ENCODE measurements at regions not wholly inside any gene's neighbourhood (a gene's known extent, or its start where the extent isn't known, plus 50 kb on each side); places are given as distances from the start of the nearest gene placed in this dataset.

GRCh38 chr17:33653399-33653788, 360.3 kb upstream of the ASIC2 start:
- no peak overlapping the region for H3K4me3 Mint-ChIP-seq
- H3K9me3 Mint-ChIP-seq: no peaks in the 10 kb centered on the region
- H3K4me1 Mint-ChIP-seq: no peaks in the 10 kb centered on the region
- H3K27me3 Mint-ChIP-seq: peaks cover 0 to 3% of the 10 kb centered on the region in 2 donors
- H3K36me3 Mint-ChIP-seq: no peaks in the 10 kb centered on the region
- H3K27ac Mint-ChIP-seq: no peak overlapping the region
- ATAC-seq (replicated peaks): no peak
- DNase-seq: no peak

- Mint-ChIP-seq H3K36me3 (no peaks in the 10 kb centered on the region), H3K4me3 (no peak overlapping the region), H3K4me1 (no peaks in the 10 kb centered on the region), H3K9me3 (peaks cover 2 to 3% of the 10 kb centered on the region in 2 donors), H3K27ac (no peak overlapping the region), H3K27me3 (no peaks in the 10 kb centered on the region)
- ATAC-seq (replicated peaks) (no peak), DNase-seq (no peak)
These were observed 364.1 kb upstream of the ASIC2 start for GRCh38 chr17:33657181-33657580.

GRCh38 chr17:33661975-33662374, 368.9 kb upstream of the ASIC2 start:
- no peak overlapping the region for H3K4me3 Mint-ChIP-seq

GRCh38 chr17:33664116-33664840, 371.2 kb upstream of the ASIC2 start:
- no peak overlapping the region for H3K4me3 Mint-ChIP-seq
- H3K4me1 Mint-ChIP-seq: peaks cover 0 to 3% of the 10 kb centered on the region in 2 donors
- DNase-seq (no peak), ATAC-seq (replicated peaks) (no peak)
- H3K36me3 Mint-ChIP-seq: no peaks in the 10 kb centered on the region
- peaks cover 2 to 3% of the 10 kb centered on the region in 2 donors for H3K9me3 Mint-ChIP-seq
- H3K27me3 Mint-ChIP-seq: peaks cover 0 to 5% of the 10 kb centered on the region in 2 donors
- H3K27ac Mint-ChIP-seq: no peak overlapping the region

More at GRCh38 chr17:33661975-33662374, 368.9 kb upstream of the ASIC2 start:
- Mint-ChIP-seq H3K9me3 (peaks cover 2 to 3% of the 10 kb centered on the region in 2 donors), H3K27me3 (peaks cover 0 to 5% of the 10 kb centered on the region in 2 donors), H3K27ac (no peak overlapping the region), H3K36me3 (no peaks in the 10 kb centered on the region), H3K4me1 (no peaks in the 10 kb centered on the region)
- no peak for ATAC-seq (replicated peaks)
- no peak for DNase-seq

GRCh38 chr17:33667052-33667509, 374.0 kb upstream of the ASIC2 start:
- peak; percentile 77 to 80 for ATAC-seq (replicated peaks)
- Mint-ChIP-seq H3K4me3 (no peak overlapping the region), H3K9me3 (no peaks in the 10 kb centered on the region), H3K4me1 (peaks cover 0 to 3% of the 10 kb centered on the region in 2 donors), H3K27ac (peak overlapping the region; percentile 20), H3K27me3 (peaks cover 0 to 5% of the 10 kb centered on the region in 2 donors), H3K36me3 (no peaks in the 10 kb centered on the region)
- peak; percentile 32 for DNase-seq

GRCh38 chr17:33667671-33668070, 374.6 kb upstream of the ASIC2 start:
- peaks cover 0 to 3% of the 10 kb centered on the region in 2 donors for H3K4me1 Mint-ChIP-seq
- peaks cover 0 to 6% of the 10 kb centered on the region in 2 donors for H3K27me3 Mint-ChIP-seq
- ATAC-seq (replicated peaks) (peak; percentile 47 to 61), DNase-seq (no peak)
- no peak overlapping the region for H3K4me3 Mint-ChIP-seq
- H3K9me3 Mint-ChIP-seq: no peaks in the 10 kb centered on the region
- H3K27ac Mint-ChIP-seq: no peak overlapping the region
- no peaks in the 10 kb centered on the region for H3K36me3 Mint-ChIP-seq

- H3K27ac Mint-ChIP-seq: no peak overlapping the region
- H3K27me3 Mint-ChIP-seq: peaks cover 0 to 12% of the 10 kb centered on the region in 2 donors
- ATAC-seq (replicated peaks) (no peak), DNase-seq (no peak)
- peaks cover 0 to 3% of the 10 kb centered on the region in 2 donors for H3K4me1 Mint-ChIP-seq
- H3K4me3 Mint-ChIP-seq: no peak overlapping the region
- no peaks in the 10 kb centered on the region for H3K9me3 Mint-ChIP-seq
- H3K36me3 Mint-ChIP-seq: no peaks in the 10 kb centered on the region
These were observed 375.4 kb upstream of the ASIC2 start for GRCh38 chr17:33668516-33668915.

- Mint-ChIP-seq H3K4me3 (no peak overlapping the region), H3K27me3 (peaks cover 0 to 10% of the 10 kb centered on the region in 2 donors), H3K27ac (no peak overlapping the region), H3K9me3 (no peaks in the 10 kb centered on the region), H3K4me1 (peaks cover 0 to 3% of the 10 kb centered on the region in 2 donors), H3K36me3 (no peaks in the 10 kb centered on the region)
- DNase-seq: no peak
- no peak for ATAC-seq (replicated peaks)
These were observed 378.4 kb upstream of the ASIC2 start for GRCh38 chr17:33671491-33671890.

- peaks cover 0 to 10% of the 10 kb centered on the region in 2 donors for H3K27me3 Mint-ChIP-seq
- DNase-seq (no peak), ATAC-seq (replicated peaks) (peak; percentile 65 to 79)
- no peak overlapping the region for H3K27ac Mint-ChIP-seq
- H3K4me1 Mint-ChIP-seq: no peaks in the 10 kb centered on the region
- no peak overlapping the region for H3K4me3 Mint-ChIP-seq
- H3K36me3 Mint-ChIP-seq: no peaks in the 10 kb centered on the region
- no peaks in the 10 kb centered on the region for H3K9me3 Mint-ChIP-seq
These were observed 381.6 kb upstream of the ASIC2 start for GRCh38 chr17:33674685-33675084.

- H3K36me3 Mint-ChIP-seq: no peaks in the 10 kb centered on the region
- H3K27ac Mint-ChIP-seq: no peak overlapping the region
- no peak for DNase-seq
- no peaks in the 10 kb centered on the region for H3K4me1 Mint-ChIP-seq
- no peak for ATAC-seq (replicated peaks)
- H3K27me3 Mint-ChIP-seq: peaks cover 0 to 10% of the 10 kb centered on the region in 2 donors
- no peak overlapping the region for H3K4me3 Mint-ChIP-seq
- H3K9me3 Mint-ChIP-seq: no peaks in the 10 kb centered on the region
These were observed 383.3 kb upstream of the ASIC2 start for GRCh38 chr17:33676444-33676843.

GRCh38 chr17:33679595-33679994, 386.5 kb upstream of the ASIC2 start:
- Mint-ChIP-seq H3K4me1 (no peaks in the 10 kb centered on the region), H3K27me3 (no peaks in the 10 kb centered on the region), H3K4me3 (no peak overlapping the region), H3K27ac (no peak overlapping the region), H3K9me3 (no peaks in the 10 kb centered on the region), H3K36me3 (no peaks in the 10 kb centered on the region)
- ATAC-seq (replicated peaks) (no peak), DNase-seq (no peak)

GRCh38 chr17:33680472-33680871, 387.4 kb upstream of the ASIC2 start:
- H3K36me3 Mint-ChIP-seq: no peaks in the 10 kb centered on the region
- DNase-seq (no peak), ATAC-seq (replicated peaks) (no peak)
- no peak overlapping the region for H3K4me3 Mint-ChIP-seq
- H3K4me1 Mint-ChIP-seq: no peaks in the 10 kb centered on the region
- no peak overlapping the region for H3K27ac Mint-ChIP-seq
- no peaks in the 10 kb centered on the region for H3K27me3 Mint-ChIP-seq
- H3K9me3 Mint-ChIP-seq: peaks cover 0 to 2% of the 10 kb centered on the region in 2 donors

GRCh38 chr17:33682599-33682998, 389.5 kb upstream of the ASIC2 start:
- Mint-ChIP-seq H3K4me1 (no peaks in the 10 kb centered on the region), H3K27me3 (peaks cover 0 to 4% of the 10 kb centered on the region in 2 donors), H3K27ac (no peak overlapping the region), H3K4me3 (no peak overlapping the region), H3K36me3 (no peaks in the 10 kb centered on the region), H3K9me3 (peaks cover 0 to 2% of the 10 kb centered on the region in 2 donors)
- DNase-seq (no peak), ATAC-seq (replicated peaks) (no peak)

- no peak overlapping the region for H3K27ac Mint-ChIP-seq
- no peaks in the 10 kb centered on the region for H3K4me1 Mint-ChIP-seq
- ATAC-seq (replicated peaks): no peak
- H3K27me3 Mint-ChIP-seq: peaks cover 0 to 4% of the 10 kb centered on the region in 2 donors
- no peak overlapping the region for H3K4me3 Mint-ChIP-seq
- DNase-seq: no peak
- peaks cover 0 to 2% of the 10 kb centered on the region in 2 donors for H3K9me3 Mint-ChIP-seq
- H3K36me3 Mint-ChIP-seq: no peaks in the 10 kb centered on the region
These were observed 391.6 kb upstream of the ASIC2 start for GRCh38 chr17:33684735-33685134.

GRCh38 chr17:33686171-33686570, 393.1 kb upstream of the ASIC2 start:
- Mint-ChIP-seq H3K4me1 (no peaks in the 10 kb centered on the region), H3K9me3 (peaks cover 0 to 2% of the 10 kb centered on the region in 2 donors), H3K4me3 (no peak overlapping the region), H3K27me3 (peaks cover 0 to 4% of the 10 kb centered on the region in 2 donors), H3K27ac (no peak overlapping the region), H3K36me3 (no peaks in the 10 kb centered on the region)
- no peak for ATAC-seq (replicated peaks)
- DNase-seq: no peak
